SHP77 treated with DMSO at 0.1 percent for 48 hours (cell line): ENCODE measurements at regions not wholly inside any gene's neighbourhood (a gene's known extent, or its start where the extent isn't known, plus 50 kb on each side); places are given as distances from the start of the nearest gene placed in this dataset.

Experiments used
- DNase-seq: peaks from one replicate; lab custom pipeline; 2025; lab: John Stamatoyannopoulos, UW

DNA sequence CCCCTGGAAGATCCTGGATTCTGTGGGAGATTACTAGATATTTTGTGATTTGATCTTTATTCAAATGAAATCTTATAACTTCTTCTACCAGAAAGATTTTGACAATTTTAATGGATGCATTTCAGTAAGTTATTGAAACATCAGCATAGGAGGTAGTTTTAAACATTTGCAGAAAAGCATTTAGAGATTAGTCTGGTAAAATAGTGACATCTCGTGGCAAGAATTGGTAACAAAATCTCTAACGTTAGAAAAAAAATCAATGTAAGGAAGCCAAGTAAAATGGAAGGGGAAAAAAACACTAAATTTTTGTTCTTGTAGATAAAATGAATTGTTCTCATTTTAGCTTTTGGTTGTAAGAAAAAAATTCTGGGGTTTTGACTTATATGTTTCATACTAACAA lies 73.3 kb downstream of the TASL start:
- DNase-seq: no peak

GRCh38 chrX:30495468-30495867 lies 82.1 kb downstream of the TASL start:
- DNase-seq: no peak

DNA sequence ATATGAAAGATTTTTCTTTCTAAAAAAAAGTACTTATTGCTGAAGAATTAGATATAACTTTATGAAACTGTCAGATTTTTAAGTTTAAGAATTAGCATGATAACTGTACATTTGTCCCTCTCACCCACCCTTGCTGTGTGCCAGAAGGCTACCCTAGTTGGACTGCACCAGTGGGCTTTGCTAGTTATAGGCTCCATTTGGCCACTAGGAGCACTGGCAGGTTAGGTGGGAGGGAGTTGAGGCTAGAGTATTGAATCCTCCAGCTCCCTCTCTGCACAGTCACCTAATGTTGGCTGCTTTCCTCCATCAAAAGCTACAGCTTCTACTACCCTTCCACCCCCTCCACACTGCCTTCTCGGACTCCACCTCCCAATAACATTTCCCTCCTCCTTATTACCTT lies 84.2 kb downstream of the TASL start:
- DNase-seq: no peak

DNA sequence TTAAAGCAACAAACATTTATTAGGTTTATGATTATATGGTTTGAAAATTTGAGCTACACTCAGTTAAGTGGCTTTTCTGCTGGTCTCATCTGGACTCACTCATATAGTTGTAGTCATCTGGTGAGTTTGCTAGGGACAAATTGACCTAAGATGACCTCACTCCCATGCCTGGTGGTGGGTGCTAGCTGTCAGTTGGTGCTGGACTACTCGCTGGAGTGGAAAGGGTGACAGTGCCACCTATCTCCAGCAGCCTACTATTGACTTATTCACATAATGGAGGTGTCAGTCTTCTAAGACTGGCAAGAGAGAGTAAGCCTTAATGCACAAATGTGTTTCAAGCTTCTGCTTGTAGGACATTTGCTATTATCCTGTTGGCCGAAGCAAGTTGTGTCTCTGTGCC lies 88.2 kb downstream of the TASL start:
- DNase-seq: peak; percentile 18

DNA sequence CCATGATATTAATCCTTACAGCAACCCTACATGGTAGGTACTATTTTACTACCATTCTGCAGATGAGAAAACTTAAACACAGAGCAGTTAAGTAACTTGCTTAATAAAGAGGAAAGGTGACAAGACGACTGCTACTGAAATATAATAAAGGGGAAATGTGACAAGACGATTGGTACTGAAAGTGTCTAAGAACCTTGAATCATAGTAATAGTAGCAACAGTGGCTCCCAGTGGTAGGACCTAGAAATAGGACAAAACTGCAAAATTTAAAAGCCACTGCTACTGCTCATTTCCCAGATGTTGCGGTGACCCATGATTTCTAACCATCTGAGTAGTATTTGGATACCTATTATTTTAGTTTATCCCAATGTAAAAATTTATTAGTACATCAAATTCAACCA lies 89.5 kb downstream of the TASL start:
- peak; percentile 35 for DNase-seq

GRCh38 chrX:30483996-30484395 lies 93.6 kb downstream of the TASL start:
- no peak for DNase-seq

- DNase-seq: no peak
These were observed 109.1 kb downstream of the TASL start for GRCh38 chrX:30468471-30468870.
